ENCODE measurements at regions not wholly inside any gene's neighbourhood (a gene's known extent, or its start where the extent isn't known, plus 50 kb on each side); places are given as distances from the start of the nearest gene placed in this dataset.
"Not testable (repeated sequence)": the region's sequence is repeated elsewhere in the genome, so short reads cannot be mapped to it uniquely, and the experiment has no call there.

- no peak for DNase-seq (ENCODE audit: low read depth, low spot score)
Observed at GRCh38 chr14:82676403-82676802, 1142.8 kb upstream of the SEL1L start.

GRCh38 chr14:82689948-82690347, 1156.3 kb upstream of the SEL1L start:
- DNase-seq (ENCODE audit: low read depth, low spot score) = no peak

- DNase-seq (ENCODE audit: low read depth, low spot score) = not testable (repeated sequence)
Observed at GRCh38 chr14:82691191-82691590, 1157.5 kb upstream of the SEL1L start.

GRCh38 chr14:82694820-82695219, 1161.2 kb upstream of the SEL1L start:
- no peak for DNase-seq (ENCODE audit: low read depth, low spot score)

- no peak for DNase-seq (ENCODE audit: low read depth, low spot score)
Observed at GRCh38 chr14:82704218-82704617, 1170.6 kb upstream of the SEL1L start.

- no peak for DNase-seq (ENCODE audit: low read depth, low spot score)
Observed at GRCh38 chr14:82710267-82710841, 1176.7 kb upstream of the SEL1L start.

GRCh38 chr14:82719617-82720016, 1186.0 kb upstream of the SEL1L start:
- no peak for DNase-seq (ENCODE audit: low read depth, low spot score)

GRCh38 chr14:82720431-82720830, 1186.8 kb upstream of the SEL1L start:
- DNase-seq (ENCODE audit: low read depth, low spot score) = no peak

GRCh38 chr14:82720946-82721345, 1187.3 kb upstream of the SEL1L start:
- DNase-seq (ENCODE audit: low read depth, low spot score) = no peak

GRCh38 chr14:82724316-82724715, 1190.7 kb upstream of the SEL1L start:
- no peak for DNase-seq (ENCODE audit: low read depth, low spot score)

GRCh38 chr14:82725213-82725612, 1191.6 kb upstream of the SEL1L start:
- DNase-seq (ENCODE audit: low read depth, low spot score) = no peak

GRCh38 chr14:82731526-82731925, 1197.9 kb upstream of the SEL1L start:
- no peak for DNase-seq (ENCODE audit: low read depth, low spot score)

- DNase-seq (ENCODE audit: low read depth, low spot score) = no peak
Observed at GRCh38 chr14:82740547-82740946, 1206.9 kb upstream of the SEL1L start.

- DNase-seq (ENCODE audit: low read depth, low spot score) = no peak
Observed at GRCh38 chr14:82755476-82755875, 1221.8 kb upstream of the SEL1L start.

- no peak for DNase-seq (ENCODE audit: low read depth, low spot score)
Observed at GRCh38 chr14:82755923-82756322, 1222.3 kb upstream of the SEL1L start.

GRCh38 chr14:82757776-82758175, 1224.1 kb upstream of the SEL1L start:
- DNase-seq (ENCODE audit: low read depth, low spot score) = no peak

- DNase-seq (ENCODE audit: low read depth, low spot score) = no peak
Observed at GRCh38 chr14:82759656-82760055, 1226.0 kb upstream of the SEL1L start.

GRCh38 chr14:82766123-82766522, 1232.5 kb upstream of the SEL1L start:
- no peak for DNase-seq (ENCODE audit: low read depth, low spot score)

- no peak for DNase-seq (ENCODE audit: low read depth, low spot score)
Observed at GRCh38 chr14:82766996-82767395, 1233.3 kb upstream of the SEL1L start.

- DNase-seq (ENCODE audit: low read depth, low spot score) = no peak
Observed at GRCh38 chr14:82776958-82777357, 1243.3 kb upstream of the SEL1L start.

GRCh38 chr14:82778008-82778590, 1244.4 kb upstream of the SEL1L start:
- DNase-seq (ENCODE audit: low read depth, low spot score) = no peak

GRCh38 chr14:82778601-82779000, 1244.9 kb upstream of the SEL1L start:
- DNase-seq (ENCODE audit: low read depth, low spot score) = no peak

GRCh38 chr14:82779301-82779700, 1245.6 kb upstream of the SEL1L start:
- no peak for DNase-seq (ENCODE audit: low read depth, low spot score)

Measured in brain pericyte (primary cell).